ENCODE measurements at regions not wholly inside any gene's neighbourhood (a gene's known extent, or its start where the extent isn't known, plus 50 kb on each side); places are given as distances from the start of the nearest gene placed in this dataset.

DNA sequence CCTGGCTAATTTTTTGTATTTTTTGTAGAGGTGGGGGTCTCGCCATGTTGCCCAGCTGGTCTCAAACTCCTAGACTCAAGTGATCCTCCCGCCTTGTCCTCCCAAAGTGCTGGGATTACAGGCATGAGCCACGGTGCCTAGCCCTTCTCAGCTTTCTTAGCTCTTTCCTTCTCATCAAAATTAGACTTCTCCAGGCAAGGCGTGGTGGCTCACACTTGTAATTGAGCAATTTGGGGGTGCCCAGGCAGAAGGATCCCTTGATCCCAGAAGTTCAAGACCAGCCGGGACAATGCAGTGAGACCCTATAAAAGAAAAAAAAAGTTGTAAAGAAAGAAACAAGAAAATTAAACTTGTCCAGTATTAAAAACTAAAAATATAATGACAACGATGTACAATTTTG, 112.6 kb upstream of the ERRFI1 start:
- no peak for TF ChIP-seq POLR2AphosphoS5 (IDR thresholded peaks at IDR 0.05)
- TF ChIP-seq, protein P1, sequence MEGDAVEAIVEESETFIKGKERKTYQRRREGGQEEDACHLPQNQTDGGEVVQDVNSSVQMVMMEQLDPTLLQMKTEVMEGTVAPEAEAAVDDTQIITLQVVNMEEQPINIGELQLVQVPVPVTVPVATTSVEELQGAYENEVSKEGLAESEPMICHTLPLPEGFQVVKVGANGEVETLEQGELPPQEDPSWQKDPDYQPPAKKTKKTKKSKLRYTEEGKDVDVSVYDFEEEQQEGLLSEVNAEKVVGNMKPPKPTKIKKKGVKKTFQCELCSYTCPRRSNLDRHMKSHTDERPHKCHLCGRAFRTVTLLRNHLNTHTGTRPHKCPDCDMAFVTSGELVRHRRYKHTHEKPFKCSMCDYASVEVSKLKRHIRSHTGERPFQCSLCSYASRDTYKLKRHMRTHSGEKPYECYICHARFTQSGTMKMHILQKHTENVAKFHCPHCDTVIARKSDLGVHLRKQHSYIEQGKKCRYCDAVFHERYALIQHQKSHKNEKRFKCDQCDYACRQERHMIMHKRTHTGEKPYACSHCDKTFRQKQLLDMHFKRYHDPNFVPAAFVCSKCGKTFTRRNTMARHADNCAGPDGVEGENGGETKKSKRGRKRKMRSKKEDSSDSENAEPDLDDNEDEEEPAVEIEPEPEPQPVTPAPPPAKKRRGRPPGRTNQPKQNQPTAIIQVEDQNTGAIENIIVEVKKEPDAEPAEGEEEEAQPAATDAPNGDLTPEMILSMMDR (IDR thresholded peaks at IDR 0.05 in 8 of 11, conservative IDR thresholded peaks at IDR 0.05 in 3 of 11), result no peak
- no peak for TF ChIP-seq POLR2A (IDR thresholded peaks at IDR 0.05)

Measured in spleen (tissue), 7 donors.